ENCODE measurements at regions not wholly inside any gene's neighbourhood (a gene's known extent, or its start where the extent isn't known, plus 50 kb on each side); places are given as distances from the start of the nearest gene placed in this dataset.

DNA sequence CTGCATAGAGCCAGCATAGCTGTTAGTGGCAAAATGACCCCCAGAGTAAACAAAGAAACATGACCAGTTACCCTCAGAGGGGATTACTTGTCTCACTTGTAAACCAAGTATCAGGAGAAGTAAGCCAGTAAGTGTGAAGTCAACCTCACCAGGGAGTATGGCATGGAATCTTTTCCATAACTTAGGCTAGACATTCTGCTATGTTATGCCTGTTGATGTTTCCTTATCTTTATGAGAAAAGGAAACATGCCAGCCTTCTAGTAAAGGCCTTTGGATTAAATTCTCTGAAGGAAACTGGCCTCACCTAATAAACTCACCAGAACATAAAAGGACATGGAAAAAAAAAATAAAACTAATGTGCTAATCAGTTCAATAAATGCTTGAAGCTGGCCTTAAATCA, 87.7 kb downstream of the SEM1 start:
- TF ChIP-seq, protein P1, sequence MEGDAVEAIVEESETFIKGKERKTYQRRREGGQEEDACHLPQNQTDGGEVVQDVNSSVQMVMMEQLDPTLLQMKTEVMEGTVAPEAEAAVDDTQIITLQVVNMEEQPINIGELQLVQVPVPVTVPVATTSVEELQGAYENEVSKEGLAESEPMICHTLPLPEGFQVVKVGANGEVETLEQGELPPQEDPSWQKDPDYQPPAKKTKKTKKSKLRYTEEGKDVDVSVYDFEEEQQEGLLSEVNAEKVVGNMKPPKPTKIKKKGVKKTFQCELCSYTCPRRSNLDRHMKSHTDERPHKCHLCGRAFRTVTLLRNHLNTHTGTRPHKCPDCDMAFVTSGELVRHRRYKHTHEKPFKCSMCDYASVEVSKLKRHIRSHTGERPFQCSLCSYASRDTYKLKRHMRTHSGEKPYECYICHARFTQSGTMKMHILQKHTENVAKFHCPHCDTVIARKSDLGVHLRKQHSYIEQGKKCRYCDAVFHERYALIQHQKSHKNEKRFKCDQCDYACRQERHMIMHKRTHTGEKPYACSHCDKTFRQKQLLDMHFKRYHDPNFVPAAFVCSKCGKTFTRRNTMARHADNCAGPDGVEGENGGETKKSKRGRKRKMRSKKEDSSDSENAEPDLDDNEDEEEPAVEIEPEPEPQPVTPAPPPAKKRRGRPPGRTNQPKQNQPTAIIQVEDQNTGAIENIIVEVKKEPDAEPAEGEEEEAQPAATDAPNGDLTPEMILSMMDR (IDR thresholded peaks at IDR 0.05), result no peak
- TF ChIP-seq JUN (CRISPR knock-in tag; IDR thresholded peaks at IDR 0.05) (no peak), PRRX2 (CRISPR knock-in tag; IDR thresholded peaks at IDR 0.05) (no peak), ZNF121 (CRISPR knock-in tag; IDR thresholded peaks at IDR 0.05) (no peak), ESRRA (CRISPR knock-in tag; IDR thresholded peaks at IDR 0.05; ENCODE audit: borderline replicate concordance) (no peak), SMAD3 (CRISPR knock-in tag; IDR thresholded peaks at IDR 0.05; ENCODE audit: borderline replicate concordance) (no peak), FOXK1 (CRISPR knock-in tag; IDR thresholded peaks at IDR 0.05) (no peak), GABPB1 (CRISPR knock-in tag; IDR thresholded peaks at IDR 0.05) (no peak), ATF1 (CRISPR knock-in tag; IDR thresholded peaks at IDR 0.05) (no peak)
- TF ChIP-seq, protein P2, sequence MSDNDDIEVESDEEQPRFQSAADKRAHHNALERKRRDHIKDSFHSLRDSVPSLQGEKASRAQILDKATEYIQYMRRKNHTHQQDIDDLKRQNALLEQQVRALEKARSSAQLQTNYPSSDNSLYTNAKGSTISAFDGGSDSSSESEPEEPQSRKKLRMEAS (CRISPR knock-in tag; IDR thresholded peaks at IDR 0.05), result no peak
- TF ChIP-seq, protein P3, sequence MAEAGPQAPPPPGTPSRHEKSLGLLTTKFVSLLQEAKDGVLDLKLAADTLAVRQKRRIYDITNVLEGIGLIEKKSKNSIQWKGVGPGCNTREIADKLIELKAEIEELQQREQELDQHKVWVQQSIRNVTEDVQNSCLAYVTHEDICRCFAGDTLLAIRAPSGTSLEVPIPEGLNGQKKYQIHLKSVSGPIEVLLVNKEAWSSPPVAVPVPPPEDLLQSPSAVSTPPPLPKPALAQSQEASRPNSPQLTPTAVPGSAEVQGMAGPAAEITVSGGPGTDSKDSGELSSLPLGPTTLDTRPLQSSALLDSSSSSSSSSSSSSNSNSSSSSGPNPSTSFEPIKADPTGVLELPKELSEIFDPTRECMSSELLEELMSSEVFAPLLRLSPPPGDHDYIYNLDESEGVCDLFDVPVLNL (CRISPR knock-in tag; IDR thresholded peaks at IDR 0.05; ENCODE audit: borderline replicate concordance, low read depth), result no peak
- TF ChIP-seq, protein P4, sequence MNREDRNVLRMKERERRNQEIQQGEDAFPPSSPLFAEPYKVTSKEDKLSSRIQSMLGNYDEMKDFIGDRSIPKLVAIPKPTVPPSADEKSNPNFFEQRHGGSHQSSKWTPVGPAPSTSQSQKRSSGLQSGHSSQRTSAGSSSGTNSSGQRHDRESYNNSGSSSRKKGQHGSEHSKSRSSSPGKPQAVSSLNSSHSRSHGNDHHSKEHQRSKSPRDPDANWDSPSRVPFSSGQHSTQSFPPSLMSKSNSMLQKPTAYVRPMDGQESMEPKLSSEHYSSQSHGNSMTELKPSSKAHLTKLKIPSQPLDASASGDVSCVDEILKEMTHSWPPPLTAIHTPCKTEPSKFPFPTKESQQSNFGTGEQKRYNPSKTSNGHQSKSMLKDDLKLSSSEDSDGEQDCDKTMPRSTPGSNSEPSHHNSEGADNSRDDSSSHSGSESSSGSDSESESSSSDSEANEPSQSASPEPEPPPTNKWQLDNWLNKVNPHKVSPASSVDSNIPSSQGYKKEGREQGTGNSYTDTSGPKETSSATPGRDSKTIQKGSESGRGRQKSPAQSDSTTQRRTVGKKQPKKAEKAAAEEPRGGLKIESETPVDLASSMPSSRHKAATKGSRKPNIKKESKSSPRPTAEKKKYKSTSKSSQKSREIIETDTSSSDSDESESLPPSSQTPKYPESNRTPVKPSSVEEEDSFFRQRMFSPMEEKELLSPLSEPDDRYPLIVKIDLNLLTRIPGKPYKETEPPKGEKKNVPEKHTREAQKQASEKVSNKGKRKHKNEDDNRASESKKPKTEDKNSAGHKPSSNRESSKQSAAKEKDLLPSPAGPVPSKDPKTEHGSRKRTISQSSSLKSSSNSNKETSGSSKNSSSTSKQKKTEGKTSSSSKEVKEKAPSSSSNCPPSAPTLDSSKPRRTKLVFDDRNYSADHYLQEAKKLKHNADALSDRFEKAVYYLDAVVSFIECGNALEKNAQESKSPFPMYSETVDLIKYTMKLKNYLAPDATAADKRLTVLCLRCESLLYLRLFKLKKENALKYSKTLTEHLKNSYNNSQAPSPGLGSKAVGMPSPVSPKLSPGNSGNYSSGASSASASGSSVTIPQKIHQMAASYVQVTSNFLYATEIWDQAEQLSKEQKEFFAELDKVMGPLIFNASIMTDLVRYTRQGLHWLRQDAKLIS (CRISPR knock-in tag; IDR thresholded peaks at IDR 0.05; ENCODE audit: borderline replicate concordance), result no peak
- TF ChIP-seq, protein P5, sequence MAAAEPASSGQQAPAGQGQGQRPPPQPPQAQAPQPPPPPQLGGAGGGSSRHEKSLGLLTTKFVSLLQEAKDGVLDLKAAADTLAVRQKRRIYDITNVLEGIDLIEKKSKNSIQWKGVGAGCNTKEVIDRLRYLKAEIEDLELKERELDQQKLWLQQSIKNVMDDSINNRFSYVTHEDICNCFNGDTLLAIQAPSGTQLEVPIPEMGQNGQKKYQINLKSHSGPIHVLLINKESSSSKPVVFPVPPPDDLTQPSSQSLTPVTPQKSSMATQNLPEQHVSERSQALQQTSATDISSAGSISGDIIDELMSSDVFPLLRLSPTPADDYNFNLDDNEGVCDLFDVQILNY (CRISPR knock-in tag; IDR thresholded peaks at IDR 0.05), result no peak
